ENCODE measurements at regions not wholly inside any gene's neighbourhood (a gene's known extent, or its start where the extent isn't known, plus 50 kb on each side); places are given as distances from the start of the nearest gene placed in this dataset.

DNA sequence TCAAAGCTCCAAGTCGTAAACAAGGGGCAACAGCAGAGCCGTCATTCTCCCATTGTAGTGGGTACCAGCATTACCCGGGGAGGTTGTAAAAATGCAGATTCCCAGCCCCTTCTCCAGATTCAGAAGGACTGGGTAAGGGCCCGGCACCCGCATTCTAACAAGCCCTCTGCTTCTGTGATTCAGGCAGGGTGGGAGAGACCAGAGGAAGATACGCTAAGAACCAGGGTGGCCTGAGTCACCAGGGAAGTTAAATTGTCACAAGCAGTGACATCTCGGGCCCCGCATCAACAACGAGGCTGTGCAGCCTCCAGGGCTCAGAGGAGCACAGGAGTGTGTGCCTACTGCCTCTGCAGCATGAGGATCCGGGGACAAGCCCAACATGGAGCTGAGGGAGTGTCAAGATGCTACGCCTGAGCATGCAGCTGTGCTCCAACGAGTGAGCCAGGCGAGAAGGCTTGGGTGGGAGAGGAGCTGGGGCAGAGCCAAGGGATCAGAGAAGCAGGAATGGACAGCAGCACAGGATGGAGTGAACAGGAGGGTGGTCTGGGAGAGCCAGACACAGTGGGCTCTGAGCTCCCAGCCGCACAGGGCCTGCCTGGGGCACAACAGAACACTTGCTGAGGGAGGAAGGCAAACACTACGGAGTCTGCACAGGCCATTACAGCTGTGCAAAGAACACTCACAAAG lies 68.5 kb downstream of the CPN2 start:
- no peak for DNase-seq

DNA sequence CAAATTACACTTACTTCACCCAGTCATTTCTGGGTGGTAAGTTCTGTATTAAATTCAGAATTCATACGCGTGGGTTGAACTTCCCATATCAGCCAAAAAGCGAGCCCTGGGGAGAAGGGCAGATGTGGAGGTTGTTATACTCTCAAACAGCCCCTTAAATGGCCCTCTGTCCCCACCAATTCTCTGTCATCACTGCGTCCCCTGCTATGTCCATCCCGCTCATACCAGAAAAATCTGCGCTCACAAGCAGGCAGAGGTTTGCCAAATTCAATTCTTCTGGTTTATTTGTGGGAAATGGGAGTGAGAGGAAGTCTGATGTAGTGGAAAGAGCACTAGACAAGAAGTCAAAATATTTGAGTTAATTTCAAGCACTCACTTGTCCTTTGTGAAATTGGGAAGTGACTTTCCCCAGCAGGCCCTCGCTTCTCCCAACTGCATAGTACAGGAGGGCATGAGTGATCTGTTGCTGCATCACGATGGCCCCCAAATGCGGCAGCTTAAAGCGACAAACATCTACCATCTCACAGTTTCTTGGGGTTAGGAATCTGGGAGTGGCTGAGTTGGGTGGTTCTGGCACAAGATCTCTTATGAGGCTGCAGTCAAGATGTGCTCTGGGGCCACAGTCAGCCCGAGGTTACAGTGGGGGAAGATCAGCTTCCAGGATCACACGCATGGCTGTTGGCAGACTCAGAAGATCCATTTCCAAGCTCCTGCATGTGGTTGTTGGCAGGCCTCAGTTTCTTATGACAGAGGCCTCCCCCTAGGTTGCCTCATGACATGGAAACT lies 67.7 kb downstream of the CPN2 start:
- DNase-seq, result no peak

DNA sequence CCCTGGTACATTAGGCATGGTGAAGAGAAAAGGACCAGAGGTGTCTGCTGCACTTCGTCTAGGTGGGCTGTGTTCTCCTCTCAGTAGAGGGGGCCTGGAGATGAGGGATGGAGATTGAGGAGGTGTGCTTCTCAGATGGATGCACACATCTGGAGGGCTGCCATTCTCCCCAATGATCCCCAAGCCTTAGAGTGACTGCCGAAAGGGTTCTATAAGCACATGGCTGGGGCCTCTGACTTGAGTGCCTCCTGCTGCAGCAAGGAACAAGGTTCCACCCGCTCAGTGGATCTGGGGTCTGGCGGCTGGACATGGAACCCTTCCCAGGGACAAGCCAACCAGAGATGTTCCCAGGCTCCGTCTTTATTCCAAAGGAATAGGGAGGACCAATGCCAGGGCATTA lies 66.8 kb downstream of the CPN2 start:
- DNase-seq, result no peak

DNA sequence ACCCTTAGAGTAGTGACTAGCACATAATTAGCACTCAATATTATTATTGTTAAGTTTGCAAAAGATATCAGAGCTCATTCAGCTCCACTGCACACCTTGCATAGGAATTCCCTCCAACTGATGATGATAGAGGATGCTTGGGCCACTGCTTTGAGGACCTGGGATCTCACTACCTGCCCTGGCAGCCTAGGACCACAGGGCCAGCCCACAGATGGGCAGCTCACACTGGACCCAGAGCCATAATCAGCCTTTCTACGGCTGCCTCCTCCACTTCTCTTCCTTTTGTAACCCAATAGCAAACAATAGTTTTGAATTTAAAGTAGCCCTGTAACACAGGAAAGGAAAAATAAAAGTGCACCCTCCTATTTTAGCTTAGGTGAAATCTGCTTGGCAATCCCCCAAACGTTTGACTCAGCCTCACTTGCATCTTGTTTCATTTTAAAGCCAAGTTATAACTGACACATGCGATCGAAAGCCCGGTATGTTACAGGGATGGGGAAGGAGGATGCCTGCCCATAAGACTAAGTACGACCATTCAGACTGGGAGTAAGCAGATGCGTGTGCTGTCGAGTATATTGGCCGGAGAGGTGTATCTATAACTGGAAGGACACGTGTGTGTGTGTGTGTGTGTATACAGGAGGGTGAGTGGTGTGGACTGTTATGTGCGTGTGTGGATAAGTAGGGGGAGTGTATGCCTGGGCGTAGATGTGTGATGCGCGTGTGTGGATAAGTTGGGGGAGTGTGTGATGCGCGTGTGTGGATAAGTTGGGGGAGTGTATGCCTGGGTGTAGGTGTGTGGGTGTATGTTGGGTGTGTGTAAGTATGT lies 65.9 kb downstream of the CPN2 start:
- no peak for DNase-seq

DNA sequence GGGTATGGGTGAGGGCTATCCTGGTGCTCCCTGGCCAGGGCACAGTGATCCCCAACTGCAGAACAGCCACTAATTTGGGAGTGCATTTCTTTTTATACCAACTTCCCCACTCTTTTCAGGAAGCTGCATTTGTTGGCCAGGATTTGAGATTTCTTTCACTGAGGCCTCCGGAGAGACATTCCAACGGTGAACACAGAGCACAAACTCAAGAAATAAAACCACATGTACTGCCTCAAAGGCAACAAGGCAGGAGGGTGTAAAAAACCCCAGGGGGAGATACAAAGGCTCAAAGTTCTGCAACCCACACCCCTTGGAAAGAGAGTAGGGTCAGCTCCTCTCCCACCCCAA lies 65.3 kb downstream of the CPN2 start:
- DNase-seq, result no peak

DNA sequence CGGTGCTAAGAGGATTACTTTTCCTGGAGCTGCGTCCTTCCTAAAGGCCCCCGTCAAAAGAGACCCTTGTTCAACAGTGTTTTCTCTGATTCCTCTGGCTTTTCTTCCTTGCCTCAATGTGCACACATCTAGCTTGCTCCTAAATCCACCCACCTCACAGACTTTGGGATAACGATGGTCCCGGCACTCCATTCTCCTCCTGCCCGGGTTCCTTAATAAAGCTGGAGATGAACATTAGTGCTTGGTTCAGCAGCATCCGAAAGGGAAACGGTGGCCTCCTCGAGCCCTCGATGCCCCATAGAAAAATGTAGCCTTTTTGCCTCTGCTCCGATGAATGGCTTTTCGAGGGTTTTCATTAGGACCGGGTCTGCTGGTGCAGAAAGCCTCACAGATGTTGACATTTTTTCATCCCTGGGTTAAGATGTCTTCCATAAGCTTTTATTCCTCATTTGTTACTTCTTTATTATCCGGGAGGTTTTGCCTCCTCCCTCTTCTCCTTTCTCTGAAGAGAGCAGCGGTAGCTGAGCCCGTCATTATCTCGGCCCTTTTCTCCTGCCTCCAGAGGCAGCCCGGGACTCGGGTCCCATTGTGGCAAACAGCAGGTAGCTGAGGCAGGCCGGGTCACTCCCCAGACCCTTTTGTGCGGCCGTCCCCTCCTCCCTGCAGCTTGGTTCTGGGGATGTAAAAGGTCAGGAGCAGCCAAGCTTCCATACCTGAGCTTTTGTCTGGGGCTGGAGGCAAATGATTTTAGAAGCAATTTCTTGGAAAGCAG lies 64.6 kb downstream of the CPN2 start:
- peak; percentile 85 for DNase-seq

DNA sequence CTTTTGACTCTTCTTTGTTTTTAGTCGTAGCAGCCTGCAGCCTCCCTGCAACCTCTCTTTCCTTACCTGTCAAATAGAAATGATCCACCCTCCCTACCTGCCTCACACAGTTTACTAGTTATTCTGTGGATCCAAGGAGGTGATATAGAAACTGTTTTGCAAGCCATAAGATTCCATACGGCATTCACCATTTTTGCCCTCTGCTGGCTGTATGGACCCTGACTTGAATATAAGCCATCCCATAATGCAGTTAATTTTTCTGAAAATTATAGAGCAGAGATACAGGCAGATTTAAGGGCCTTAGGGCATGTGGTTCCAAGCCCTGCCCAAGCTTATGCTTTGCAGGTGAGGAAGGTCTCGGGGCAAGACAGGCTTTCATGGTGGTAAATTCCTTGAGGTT lies 63.8 kb downstream of the CPN2 start:
- no peak for DNase-seq

DNA sequence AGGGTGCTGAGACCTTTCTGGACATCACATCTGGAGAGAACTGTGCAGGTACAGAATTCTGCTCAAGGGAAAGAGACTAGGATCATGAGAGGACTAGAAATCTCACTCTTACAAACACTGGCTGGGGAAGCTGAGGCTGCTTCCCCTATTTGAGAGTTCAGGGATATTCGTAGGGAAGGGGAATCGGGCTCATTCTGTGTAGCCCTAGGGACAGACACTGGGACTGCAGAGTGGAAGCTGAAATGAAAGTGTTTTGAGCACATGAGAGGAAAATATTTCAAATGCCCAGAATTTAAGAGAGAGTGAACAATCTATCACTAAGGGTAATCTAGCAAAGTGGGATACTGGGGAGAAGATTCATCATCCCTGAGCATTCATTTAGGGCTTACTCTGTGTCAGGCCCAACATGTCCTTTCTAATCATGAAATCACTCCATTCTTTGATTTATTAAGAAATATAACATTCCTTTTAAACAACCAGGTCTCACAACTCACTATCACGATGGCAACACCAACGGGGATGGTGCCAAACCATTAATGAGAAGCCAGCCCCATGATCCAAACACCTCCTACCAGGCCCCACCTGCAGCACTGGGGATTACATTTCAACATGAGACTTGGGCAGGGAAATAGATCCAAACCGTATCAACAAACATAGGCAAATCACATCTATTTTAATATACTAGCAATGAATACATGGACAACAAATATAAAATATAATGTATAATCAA lies 63.0 kb downstream of the CPN2 start:
- DNase-seq, result no peak
